Type B pancreatic cell (in vitro differentiated cells): ENCODE measurements at regions not wholly inside any gene's neighbourhood (a gene's known extent, or its start where the extent isn't known, plus 50 kb on each side); places are given as distances from the start of the nearest gene placed in this dataset.

Experiments used
- DNase-seq: peaks from one replicate; pipeline ENCODE4 v3.0.0; 2021; ENCODE audit warnings: mixed read lengths; ENCODE audit not compliant: unreplicated experiment; ENCODE audit errors: extremely low spot score
- H3K27ac Mint-ChIP-seq: 2 replicates; pipeline ENCODE4 v1.8.0; 2021; ENCODE audit warnings: mild to moderate bottlenecking, mixed read lengths
- H3K27me3 Mint-ChIP-seq: 2 replicates; pipeline ENCODE4 v1.8.0; 2021; ENCODE audit warnings: mixed read lengths
- H3K36me3 Mint-ChIP-seq: 2 replicates; pipeline ENCODE4 v1.8.0; 2021; ENCODE audit warnings: mixed read lengths
- H3K4me1 Mint-ChIP-seq: one replicate; pipeline ENCODE4 v1.8.0; 2021; ENCODE audit warnings: mixed read lengths; ENCODE audit not compliant: unreplicated experiment
- H3K4me3 Mint-ChIP-seq: 2 replicates; pipeline ENCODE4 v1.8.0; 2021; ENCODE audit warnings: mild to moderate bottlenecking, mixed read lengths
- H3K9me3 Mint-ChIP-seq: 2 replicates; pipeline ENCODE4 v1.8.0; 2021; ENCODE audit warnings: mixed read lengths
- TF ChIP-seq, protein P1 (sequence below): fragments of 200-600 bp; sonication (generic); conservative IDR thresholded peaks from 2 replicates; pipeline ENCODE4 v1.5.0; 2021; ENCODE audit warnings: antibody characterized with exemption, mild to moderate bottlenecking

DNA sequence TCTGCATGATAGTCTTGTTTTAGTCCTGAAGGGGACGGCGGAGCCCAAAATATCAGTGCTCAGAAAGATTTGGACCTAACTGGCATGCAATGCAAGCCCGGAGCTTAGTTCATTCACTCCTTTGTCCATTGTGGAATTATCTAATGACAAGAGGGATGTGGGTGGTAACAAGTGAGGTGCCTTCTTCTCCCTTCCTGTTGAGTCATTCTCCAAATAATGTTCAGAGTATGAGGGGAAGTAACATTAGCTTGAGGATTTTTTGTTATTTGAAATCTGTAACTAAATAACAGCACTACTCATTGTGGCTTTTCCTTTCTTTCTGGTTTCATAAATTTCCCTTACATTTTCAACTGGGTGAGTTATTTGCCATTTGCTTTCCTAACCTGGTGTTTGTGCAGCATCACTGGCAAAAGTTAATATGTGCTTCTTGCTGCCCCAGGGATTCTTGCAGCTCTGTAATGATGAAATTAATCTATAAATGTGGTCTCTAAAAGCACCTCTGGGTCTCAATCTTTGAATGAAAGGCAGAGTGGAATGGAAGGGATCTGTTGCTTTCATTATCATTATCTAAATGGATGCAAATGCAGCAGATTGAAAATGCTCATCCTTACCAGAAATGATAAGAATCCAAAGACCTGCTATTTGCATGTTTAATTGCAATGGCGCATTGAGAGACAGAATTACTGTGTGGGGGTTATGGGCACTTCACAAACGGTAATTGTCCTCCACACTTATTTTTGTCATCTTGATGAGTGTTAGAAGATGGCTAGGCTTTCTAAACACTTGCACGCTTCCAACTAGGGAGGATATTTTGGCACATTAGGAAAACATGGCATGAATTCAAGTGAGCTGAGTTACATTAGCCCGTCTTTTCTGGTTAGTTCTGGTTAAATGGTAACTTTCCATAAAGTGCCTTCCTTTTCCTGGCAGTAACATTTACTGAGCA, 89.9 kb upstream of the MITF start:
- TF ChIP-seq, protein P1, sequence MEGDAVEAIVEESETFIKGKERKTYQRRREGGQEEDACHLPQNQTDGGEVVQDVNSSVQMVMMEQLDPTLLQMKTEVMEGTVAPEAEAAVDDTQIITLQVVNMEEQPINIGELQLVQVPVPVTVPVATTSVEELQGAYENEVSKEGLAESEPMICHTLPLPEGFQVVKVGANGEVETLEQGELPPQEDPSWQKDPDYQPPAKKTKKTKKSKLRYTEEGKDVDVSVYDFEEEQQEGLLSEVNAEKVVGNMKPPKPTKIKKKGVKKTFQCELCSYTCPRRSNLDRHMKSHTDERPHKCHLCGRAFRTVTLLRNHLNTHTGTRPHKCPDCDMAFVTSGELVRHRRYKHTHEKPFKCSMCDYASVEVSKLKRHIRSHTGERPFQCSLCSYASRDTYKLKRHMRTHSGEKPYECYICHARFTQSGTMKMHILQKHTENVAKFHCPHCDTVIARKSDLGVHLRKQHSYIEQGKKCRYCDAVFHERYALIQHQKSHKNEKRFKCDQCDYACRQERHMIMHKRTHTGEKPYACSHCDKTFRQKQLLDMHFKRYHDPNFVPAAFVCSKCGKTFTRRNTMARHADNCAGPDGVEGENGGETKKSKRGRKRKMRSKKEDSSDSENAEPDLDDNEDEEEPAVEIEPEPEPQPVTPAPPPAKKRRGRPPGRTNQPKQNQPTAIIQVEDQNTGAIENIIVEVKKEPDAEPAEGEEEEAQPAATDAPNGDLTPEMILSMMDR: no peak
- Mint-ChIP-seq H3K4me3 (no peak overlapping the region), H3K36me3 (no peaks in the 10 kb centered on the region), H3K27ac (no peak overlapping the region), H3K27me3 (peaks cover 5% of the 10 kb centered on the region), H3K4me1 (no peaks in the 10 kb centered on the region), H3K9me3 (no peaks in the 10 kb centered on the region)
- no peak for DNase-seq

DNA sequence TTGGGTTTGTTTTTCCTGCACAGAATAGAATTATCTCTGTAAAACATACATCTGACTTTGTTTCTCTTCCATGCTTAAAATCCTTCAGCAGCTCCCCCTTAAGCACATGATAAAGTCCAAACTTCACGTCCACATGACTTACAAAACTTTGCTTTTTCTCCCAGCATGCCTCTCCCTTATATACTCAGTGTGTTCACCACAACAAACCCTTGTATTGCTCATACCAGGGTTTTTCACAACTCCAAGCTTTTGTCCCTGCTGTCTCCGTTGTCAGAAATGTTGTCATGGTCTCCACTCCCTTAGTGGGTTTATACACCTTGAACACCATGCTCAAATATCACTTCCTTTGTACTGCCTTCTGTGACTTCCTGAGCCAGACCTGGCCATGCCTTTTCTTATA, 91.1 kb upstream of the MITF start:
- Mint-ChIP-seq H3K27ac (no peak overlapping the region), H3K4me3 (no peak overlapping the region), H3K4me1 (no peaks in the 10 kb centered on the region), H3K9me3 (no peaks in the 10 kb centered on the region), H3K27me3 (peaks cover 5% of the 10 kb centered on the region), H3K36me3 (no peaks in the 10 kb centered on the region)
- TF ChIP-seq, protein P1: no peak
- no peak for DNase-seq

DNA sequence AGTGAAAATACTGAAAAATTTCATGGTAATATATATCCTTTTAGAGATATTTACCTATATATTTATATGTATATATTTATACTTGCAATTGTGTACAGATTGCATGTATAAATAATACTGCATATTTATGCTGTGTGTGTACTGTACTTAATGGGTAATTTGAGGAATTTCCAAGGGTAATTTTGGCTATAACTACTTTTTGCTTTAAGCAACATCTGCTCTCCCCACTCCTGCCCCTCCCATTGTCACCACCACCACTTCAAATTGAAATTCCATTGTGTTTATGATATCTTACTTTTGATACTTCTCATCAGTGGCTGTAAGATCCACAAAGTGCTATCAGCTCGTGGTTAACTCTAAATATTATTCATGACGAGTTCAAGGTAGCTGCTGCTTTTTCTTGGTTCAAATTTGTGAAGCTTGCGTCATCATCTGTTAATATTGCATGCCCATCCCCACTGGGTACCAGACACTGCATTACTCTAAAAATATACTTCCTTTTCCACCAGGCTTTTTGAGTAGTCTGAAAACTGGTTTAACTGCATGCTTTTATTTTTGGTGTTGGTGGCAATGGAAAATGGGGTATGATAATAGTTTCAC, 91.7 kb upstream of the MITF start:
- Mint-ChIP-seq H3K27me3 (peaks cover 5% of the 10 kb centered on the region), H3K27ac (no peak overlapping the region), H3K4me3 (no peak overlapping the region), H3K4me1 (no peaks in the 10 kb centered on the region), H3K9me3 (no peaks in the 10 kb centered on the region), H3K36me3 (no peaks in the 10 kb centered on the region)
- no peak for DNase-seq
- TF ChIP-seq, protein P1: no peak

DNA sequence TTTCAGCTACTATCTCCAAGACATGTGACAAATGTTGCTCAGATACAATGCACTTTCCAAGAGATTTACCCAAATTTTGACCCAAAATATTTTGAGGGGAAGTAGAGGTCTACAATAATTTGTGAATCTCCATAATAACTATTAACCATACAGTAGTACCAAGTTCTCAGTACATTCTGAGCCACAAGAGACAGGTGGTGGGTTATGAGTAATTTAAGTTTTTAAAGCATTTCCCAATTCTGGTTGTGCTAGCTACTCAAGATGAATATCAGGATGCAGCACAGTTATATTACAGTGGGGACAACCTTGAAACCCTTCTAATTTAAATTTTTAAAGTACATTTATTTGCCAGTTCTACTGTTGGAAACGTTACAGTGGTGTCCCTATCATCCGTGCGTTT, 92.2 kb upstream of the MITF start:
- no peak for DNase-seq
- H3K4me3 Mint-ChIP-seq: no peak overlapping the region
- peaks cover 5% of the 10 kb centered on the region for H3K27me3 Mint-ChIP-seq
- no peaks in the 10 kb centered on the region for H3K36me3 Mint-ChIP-seq
- no peaks in the 10 kb centered on the region for H3K9me3 Mint-ChIP-seq
- TF ChIP-seq, protein P1: no peak
- H3K4me1 Mint-ChIP-seq: no peaks in the 10 kb centered on the region
- H3K27ac Mint-ChIP-seq: no peak overlapping the region

DNA sequence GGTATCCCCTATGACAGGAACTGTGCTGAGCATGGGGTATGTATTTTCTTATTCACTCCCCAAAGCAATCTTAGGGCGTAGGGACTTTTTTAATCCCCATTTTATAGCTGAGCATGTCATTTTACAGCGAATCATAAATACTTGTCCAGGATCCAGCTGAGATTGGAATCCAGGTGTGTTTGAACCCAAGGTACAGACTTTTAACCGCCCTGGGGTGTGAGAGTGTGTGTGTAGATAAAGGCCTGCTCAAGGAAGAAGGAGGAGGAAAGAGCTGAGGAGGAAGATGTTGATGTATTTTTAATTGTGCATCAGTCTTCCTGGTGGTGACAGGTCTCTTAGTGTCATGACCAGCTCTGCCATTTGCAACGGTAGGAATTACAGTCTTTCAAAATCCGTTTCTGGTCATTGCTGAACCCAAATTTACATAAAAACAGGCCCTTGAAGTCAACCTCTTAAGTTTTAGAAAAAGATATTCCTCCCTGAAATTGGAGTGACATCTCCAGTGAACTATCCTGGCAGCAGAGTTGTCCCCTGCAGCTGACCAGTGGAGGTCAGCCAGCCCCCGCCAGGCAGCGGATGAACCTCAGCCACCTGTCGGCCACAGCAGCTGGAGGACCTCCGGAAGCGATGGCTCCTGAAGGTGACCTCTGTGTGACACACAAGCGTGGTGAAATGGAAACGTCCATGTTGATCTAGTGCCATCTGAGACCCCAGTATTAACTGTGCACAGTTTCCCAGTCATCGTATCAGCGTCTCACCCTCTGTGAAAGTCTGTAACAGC, 92.8 kb upstream of the MITF start:
- TF ChIP-seq, protein P1: no peak
- H3K4me1 Mint-ChIP-seq: no peaks in the 10 kb centered on the region
- no peak for DNase-seq
- no peak overlapping the region for H3K4me3 Mint-ChIP-seq
- H3K27ac Mint-ChIP-seq: no peak overlapping the region
- peaks cover 5% of the 10 kb centered on the region for H3K27me3 Mint-ChIP-seq
- H3K36me3 Mint-ChIP-seq: no peaks in the 10 kb centered on the region
- H3K9me3 Mint-ChIP-seq: no peaks in the 10 kb centered on the region
